ENCODE measurements at regions not wholly inside any gene's neighbourhood (a gene's known extent, or its start where the extent isn't known, plus 50 kb on each side); places are given as distances from the start of the nearest gene placed in this dataset.

GRCh38 chr16:47907109-47907508 lies 248.7 kb downstream of the ABCC12 start:
- no peak overlapping the region for H3K4me3 ChIP-seq (ENCODE audit: low read length, poor library complexity, severe bottlenecking)
- H3K36me3 ChIP-seq (ENCODE audit: insufficient read depth, low read length): no peaks in the 10 kb centered on the region
- no peak overlapping the region for H2AFZ ChIP-seq (ENCODE audit: low read length)
- H3K9me2 ChIP-seq (replicated peaks; ENCODE audit: low read depth, low read length): no peaks in the 10 kb centered on the region
- no peaks in the 10 kb centered on the region for H4K20me1 ChIP-seq (ENCODE audit: insufficient read depth, low read length, poor library complexity, severe bottlenecking)
- no peaks in the 10 kb centered on the region for H3K4me1 ChIP-seq (ENCODE audit: insufficient read depth, low read length, poor library complexity, severe bottlenecking)
- H3K9ac ChIP-seq (ENCODE audit: low read depth, low read length, poor library complexity, severe bottlenecking): no peak overlapping the region
- TF ChIP-seq CTCF (conservative IDR thresholded peaks at IDR 0.05; ENCODE audit: low read length): no peak
- TF ChIP-seq EZH2phosphoT487 (IDR thresholded peaks at IDR 0.05; ENCODE audit: borderline replicate concordance): no peak
- no peak overlapping the region for H3K4me2 ChIP-seq (ENCODE audit: low read depth, low read length, poor library complexity, severe bottlenecking)
- no peaks in the 10 kb centered on the region for H3F3A ChIP-seq (ENCODE audit: low read depth)
- H3K9me3 ChIP-seq (ENCODE audit: insufficient read depth, low read depth, low read length): no peaks in the 10 kb centered on the region
- no peaks in the 10 kb centered on the region for H3K79me2 ChIP-seq (ENCODE audit: insufficient read depth, low read length)
- no peaks in the 10 kb centered on the region for H3K27me3 ChIP-seq (ENCODE audit: insufficient read depth, low read length, poor library complexity, severe bottlenecking)

GRCh38 chr16:47905771-47906170 lies 250.0 kb downstream of the ABCC12 start:
- H3K9ac ChIP-seq (ENCODE audit: low read depth, low read length, poor library complexity, severe bottlenecking): no peak overlapping the region
- no peaks in the 10 kb centered on the region for H3K36me3 ChIP-seq (ENCODE audit: insufficient read depth, low read length)
- H3K27me3 ChIP-seq (ENCODE audit: insufficient read depth, low read length, poor library complexity, severe bottlenecking): no peaks in the 10 kb centered on the region
- no peaks in the 10 kb centered on the region for H3F3A ChIP-seq (ENCODE audit: low read depth)
- no peak overlapping the region for H3K4me3 ChIP-seq (ENCODE audit: low read length, poor library complexity, severe bottlenecking)
- TF ChIP-seq EZH2phosphoT487 (IDR thresholded peaks at IDR 0.05; ENCODE audit: borderline replicate concordance): no peak
- TF ChIP-seq CTCF (conservative IDR thresholded peaks at IDR 0.05; ENCODE audit: low read length): no peak
- H3K4me1 ChIP-seq (ENCODE audit: insufficient read depth, low read length, poor library complexity, severe bottlenecking): no peaks in the 10 kb centered on the region
- no peaks in the 10 kb centered on the region for H3K9me3 ChIP-seq (ENCODE audit: insufficient read depth, low read depth, low read length)
- H2AFZ ChIP-seq (ENCODE audit: low read length): no peak overlapping the region
- no peak overlapping the region for H3K4me2 ChIP-seq (ENCODE audit: low read depth, low read length, poor library complexity, severe bottlenecking)
- no peaks in the 10 kb centered on the region for H3K79me2 ChIP-seq (ENCODE audit: insufficient read depth, low read length)
- no peaks in the 10 kb centered on the region for H4K20me1 ChIP-seq (ENCODE audit: insufficient read depth, low read length, poor library complexity, severe bottlenecking)
- H3K9me2 ChIP-seq (replicated peaks; ENCODE audit: low read depth, low read length): no peaks in the 10 kb centered on the region

GRCh38 chr16:47904691-47905090 lies 251.1 kb downstream of the ABCC12 start:
- TF ChIP-seq CTCF (conservative IDR thresholded peaks at IDR 0.05; ENCODE audit: low read length): no peak
- TF ChIP-seq EZH2phosphoT487 (IDR thresholded peaks at IDR 0.05; ENCODE audit: borderline replicate concordance): no peak
- no peaks in the 10 kb centered on the region for H3F3A ChIP-seq (ENCODE audit: low read depth)
- no peak overlapping the region for H2AFZ ChIP-seq (ENCODE audit: low read length)
- no peaks in the 10 kb centered on the region for H3K79me2 ChIP-seq (ENCODE audit: insufficient read depth, low read length)
- no peaks in the 10 kb centered on the region for H3K4me1 ChIP-seq (ENCODE audit: insufficient read depth, low read length, poor library complexity, severe bottlenecking)
- H3K4me3 ChIP-seq (ENCODE audit: low read length, poor library complexity, severe bottlenecking): no peak overlapping the region
- no peaks in the 10 kb centered on the region for H3K9me3 ChIP-seq (ENCODE audit: insufficient read depth, low read depth, low read length)
- H3K9me2 ChIP-seq (replicated peaks; ENCODE audit: low read depth, low read length): no peaks in the 10 kb centered on the region
- no peak overlapping the region for H3K4me2 ChIP-seq (ENCODE audit: low read depth, low read length, poor library complexity, severe bottlenecking)
- H3K9ac ChIP-seq (ENCODE audit: low read depth, low read length, poor library complexity, severe bottlenecking): no peak overlapping the region
- no peaks in the 10 kb centered on the region for H4K20me1 ChIP-seq (ENCODE audit: insufficient read depth, low read length, poor library complexity, severe bottlenecking)
- H3K36me3 ChIP-seq (ENCODE audit: insufficient read depth, low read length): no peaks in the 10 kb centered on the region
- H3K27me3 ChIP-seq (ENCODE audit: insufficient read depth, low read length, poor library complexity, severe bottlenecking): no peaks in the 10 kb centered on the region

All from Loucy (cell line).